TTC549 (cell line): ENCODE measurements at regions not wholly inside any gene's neighbourhood (a gene's known extent, or its start where the extent isn't known, plus 50 kb on each side); places are given as distances from the start of the nearest gene placed in this dataset.
"Not testable (repeated sequence)": the region's sequence is repeated elsewhere in the genome, so short reads cannot be mapped to it uniquely, and the experiment has no call there.

Source experiments
- FAIRE-seq: peaks from 2 replicates; lab custom pipeline; 2012; peaks lifted over from hg19 to GRCh38; lab: Jason Lieb, UNC

DNA sequence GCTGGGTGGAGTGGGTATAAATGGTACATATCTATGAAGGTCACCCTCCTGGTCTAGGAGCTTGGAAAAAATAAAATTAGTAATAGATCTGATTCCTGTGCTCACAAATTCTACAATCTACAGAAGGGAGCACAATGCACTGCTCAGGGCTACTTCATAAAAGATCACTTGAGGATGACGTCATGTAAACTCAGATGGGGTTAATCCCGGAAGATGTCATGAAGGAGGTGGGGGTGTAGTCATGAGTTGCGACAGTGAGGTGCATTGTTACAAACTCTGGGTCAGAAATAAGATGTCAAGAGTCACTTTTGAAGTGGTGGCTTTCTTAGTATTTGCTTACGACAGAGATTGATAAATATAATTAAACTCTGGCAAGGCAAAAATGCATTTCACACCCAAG lies 68.2 kb downstream of the LHX9 start:
- no peak for FAIRE-seq

- FAIRE-seq, result no peak
Measured at GRCh38 chr1:197986817-197987216, 69.6 kb downstream of the LHX9 start.

DNA sequence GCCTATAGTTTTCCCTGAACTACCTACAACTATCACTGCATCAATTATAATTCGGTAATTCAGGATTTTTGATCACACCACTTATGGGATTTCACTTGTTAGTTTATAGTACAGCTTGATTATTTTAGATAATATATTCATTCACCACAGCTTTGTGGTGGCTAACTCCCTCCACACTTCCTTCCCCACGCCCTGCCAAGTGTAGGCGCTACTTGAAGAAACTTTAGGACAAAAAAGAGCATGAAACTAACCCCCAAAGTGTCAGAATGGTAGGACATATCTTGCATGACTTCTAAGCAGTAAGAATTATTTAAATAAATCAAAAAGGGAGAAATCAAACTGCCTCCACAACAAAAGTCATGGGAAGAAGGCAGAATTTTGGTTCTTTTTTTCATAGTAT lies 70.1 kb downstream of the LHX9 start:
- FAIRE-seq, result no peak

DNA sequence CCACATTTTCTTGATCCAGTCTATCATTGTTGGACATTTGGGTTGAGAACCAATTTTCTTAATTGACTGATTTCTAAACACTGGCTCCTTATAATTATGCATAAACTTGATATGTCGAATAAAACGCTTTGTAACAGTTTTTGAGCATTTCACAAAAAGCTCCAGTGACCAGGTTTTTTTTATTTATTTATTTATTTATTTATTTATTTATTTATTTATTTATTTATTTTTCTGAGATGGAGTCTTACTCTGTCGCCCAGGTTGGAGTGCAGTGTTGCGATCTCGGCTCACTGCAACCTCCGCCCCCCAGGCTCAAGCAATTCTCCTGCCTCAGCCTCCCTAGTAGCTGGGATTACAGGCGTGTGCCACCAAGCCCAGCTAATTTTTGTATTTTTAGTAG lies 71.4 kb downstream of the LHX9 start:
- not testable (repeated sequence) for FAIRE-seq

- FAIRE-seq, result no peak
Measured at GRCh38 chr1:197989058-197989457, 71.9 kb downstream of the LHX9 start.

DNA sequence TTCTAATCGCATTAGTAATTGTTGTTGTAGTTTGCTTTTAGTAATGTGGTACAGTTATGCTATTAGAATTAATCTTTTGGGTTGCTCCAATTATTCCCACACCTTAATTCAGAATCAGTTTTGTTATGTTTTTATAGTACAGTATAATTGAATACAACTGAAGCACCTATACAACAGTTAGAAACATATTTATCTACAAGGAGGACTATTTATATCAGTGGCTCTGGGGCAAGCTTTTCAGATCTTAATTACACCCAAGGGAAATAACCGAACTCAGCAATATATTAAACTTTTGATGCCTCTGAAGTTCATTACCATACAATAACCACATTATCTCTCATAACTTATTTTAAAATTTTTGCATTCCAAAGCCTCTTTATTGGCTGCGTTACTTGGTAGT lies 74.4 kb downstream of the LHX9 start:
- FAIRE-seq, result no peak

- no peak for FAIRE-seq
Measured at GRCh38 chr1:197994907-197995407, 77.8 kb downstream of the LHX9 start.

- no peak for FAIRE-seq
Measured at GRCh38 chr1:197995408-197996258, 78.5 kb downstream of the LHX9 start.

DNA sequence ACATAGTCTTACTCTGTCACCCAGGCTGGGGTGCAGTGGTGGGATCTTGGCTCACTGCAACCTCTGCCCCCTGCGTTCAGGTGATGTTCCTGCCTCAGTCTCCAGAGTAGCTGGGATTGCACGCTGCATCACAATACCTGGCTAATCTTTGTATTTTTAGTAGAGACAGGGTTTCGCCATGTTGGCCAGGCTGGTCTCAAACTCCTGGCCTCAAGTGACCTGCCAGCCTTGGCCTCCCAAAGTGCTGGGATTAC lies 79.0 kb downstream of the LHX9 start:
- FAIRE-seq, result not testable (repeated sequence)

DNA sequence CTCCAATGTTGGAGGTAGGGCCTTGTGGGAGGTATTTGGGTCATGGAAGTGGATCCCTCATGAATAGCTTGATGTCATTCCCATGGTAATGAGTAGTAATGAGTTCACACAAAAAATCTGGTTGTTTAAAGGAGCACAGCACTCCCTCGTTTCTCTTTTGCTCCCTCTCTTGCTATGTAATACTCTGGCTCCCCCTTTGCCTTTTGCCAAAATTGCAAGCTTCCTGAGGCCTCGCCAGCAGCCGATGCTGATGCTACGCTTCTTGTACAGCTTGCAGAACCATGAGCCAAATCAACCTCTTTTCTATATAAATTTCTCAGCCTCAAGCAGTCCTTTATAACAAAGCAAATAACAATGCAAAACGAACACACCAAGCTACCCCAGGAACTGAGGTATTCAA lies 80.9 kb downstream of the LHX9 start:
- no peak for FAIRE-seq

DNA sequence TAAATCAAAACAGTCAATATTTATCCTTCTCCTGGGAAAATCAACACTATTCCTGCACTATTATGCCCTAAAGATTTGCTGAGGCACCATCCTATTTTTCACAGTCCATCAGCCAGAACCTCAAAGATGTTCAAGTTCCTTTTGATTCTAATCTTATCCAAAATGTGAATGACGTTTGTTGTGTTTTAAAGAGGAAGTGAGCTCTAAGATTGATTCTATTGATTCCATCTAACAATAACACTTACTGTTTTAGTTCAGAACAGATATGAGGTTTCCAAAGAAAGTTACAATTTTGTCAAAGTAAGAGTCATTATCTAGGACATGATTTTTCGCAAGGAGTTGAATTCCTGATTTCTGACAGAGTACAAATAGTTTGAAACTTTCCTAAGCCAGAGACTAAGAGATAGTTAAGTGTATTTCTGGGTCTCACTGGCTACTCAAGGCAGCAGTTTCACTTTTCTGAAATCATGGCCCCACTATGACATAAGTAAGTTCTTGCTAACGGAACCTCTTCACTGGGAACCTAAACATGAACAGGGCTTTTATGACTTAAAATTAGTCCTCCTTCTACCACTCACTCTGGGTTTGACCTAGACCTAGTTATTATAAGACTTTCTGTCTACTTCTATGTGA lies 84.7 kb downstream of the LHX9 start:
- no peak for FAIRE-seq

GRCh38 chr1:198003468-198003867 lies 86.3 kb downstream of the LHX9 start:
- FAIRE-seq, result no peak

GRCh38 chr1:198007011-198007410 lies 89.8 kb downstream of the LHX9 start:
- FAIRE-seq, result no peak

DNA sequence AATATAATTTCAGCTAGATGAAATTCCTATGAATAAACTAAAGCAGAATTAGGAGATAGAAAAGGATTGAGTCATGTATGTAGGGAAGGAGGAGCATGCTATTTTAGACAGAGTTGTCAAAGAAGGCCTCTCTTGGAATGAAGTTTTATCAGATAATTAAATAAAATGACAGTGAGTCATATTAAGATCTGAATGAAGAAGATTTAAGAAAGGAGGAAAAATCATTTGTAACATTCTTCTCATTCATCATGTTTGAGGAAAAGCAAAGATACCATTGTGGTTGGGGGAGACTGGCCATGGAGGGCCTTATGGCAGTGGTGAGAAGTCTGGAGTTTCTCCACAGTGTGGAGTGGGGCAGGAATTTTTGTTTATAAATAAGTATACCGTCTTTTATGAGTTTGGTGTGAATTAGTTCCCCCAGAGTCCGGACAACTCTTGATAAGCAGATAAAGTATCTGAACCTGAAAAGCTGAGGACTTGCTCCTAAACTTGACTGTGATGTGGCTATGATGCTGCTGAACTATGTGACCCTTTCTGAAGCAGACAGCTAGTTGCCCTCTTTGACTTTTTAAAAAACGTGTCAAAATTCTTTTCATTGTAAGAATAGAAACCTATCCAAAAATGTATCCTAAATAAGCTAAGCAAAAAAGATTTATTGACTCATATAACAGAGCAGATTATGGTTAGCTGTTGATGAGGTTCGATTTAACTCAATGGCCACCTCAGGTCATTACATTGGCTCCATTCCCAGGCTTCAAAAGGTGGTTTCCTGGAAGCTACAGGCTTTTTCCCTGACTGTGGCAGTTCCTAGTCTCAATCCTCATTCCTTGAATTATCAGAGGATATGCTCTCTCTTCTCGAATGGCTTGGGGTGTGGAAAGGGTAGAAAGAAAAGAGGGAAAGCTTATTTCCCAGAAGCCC lies 90.8 kb downstream of the LHX9 start:
- no peak for FAIRE-seq

DNA sequence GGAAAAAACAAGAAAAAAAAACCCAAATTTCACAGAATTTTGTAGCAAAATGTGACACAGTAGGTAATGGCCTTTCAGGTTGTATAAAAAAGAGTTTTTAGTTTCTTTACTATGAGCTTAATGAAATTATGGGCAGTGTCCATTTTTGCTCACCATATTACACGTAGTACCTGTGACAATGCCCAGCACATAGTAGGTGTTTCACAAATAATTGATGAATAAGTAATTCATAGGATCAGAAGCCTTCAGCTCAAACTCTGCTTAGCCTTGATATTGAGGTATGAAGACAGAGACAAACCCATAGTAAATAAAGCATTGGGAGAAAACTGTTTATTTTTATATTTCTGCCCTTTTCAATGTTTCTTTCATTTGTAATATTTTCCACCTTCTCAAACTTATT lies 97.2 kb downstream of the LHX9 start:
- no peak for FAIRE-seq

GRCh38 chr1:198015309-198015708 lies 98.1 kb downstream of the LHX9 start:
- FAIRE-seq, result no peak

GRCh38 chr1:198018529-198018928 lies 101.4 kb downstream of the LHX9 start:
- no peak for FAIRE-seq

- no peak for FAIRE-seq
Measured at GRCh38 chr1:198019126-198019525, 102.0 kb downstream of the LHX9 start.

DNA sequence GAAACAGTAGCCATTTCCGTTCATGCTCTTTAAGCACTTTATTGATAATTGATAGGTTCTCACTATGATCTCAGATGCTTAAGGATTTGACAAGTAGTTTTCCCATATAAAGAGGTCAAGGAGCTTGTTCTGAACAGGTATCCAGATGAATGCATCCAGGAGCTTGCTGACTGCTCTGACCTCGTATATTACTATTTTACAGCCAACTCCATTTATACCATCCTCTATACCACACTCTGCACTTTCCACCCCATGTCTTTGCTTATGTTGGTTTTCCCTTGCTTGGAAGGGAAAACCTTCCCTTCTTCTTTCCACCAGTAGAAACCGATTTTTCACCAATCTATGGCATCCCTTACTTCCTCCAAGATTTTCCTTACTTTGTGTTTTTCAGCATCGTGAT lies 107.2 kb downstream of the LHX9 start:
- FAIRE-seq, result no peak

DNA sequence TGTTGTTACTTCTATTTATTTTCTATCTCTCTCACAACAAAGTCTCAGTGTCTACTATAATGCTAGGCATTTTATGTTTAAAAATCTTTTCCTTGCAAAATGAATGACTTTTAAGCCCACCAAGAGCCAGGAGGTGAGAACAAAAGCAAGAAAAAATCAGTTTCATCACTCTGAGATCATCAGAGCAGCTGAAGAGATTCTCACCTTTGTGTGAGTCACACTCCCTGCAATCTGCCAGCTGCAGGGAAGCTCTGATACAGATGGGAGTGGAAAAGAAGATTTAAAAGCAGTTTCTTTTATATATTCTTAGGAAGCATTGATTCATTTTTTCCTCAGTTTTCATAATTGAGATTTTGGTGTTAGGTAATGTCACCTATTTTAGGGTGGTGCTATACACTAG lies 107.6 kb downstream of the LHX9 start:
- no peak for FAIRE-seq

GRCh38 chr1:198030682-198031081 lies 113.5 kb downstream of the LHX9 start:
- FAIRE-seq, result no peak

- no peak for FAIRE-seq
Measured at GRCh38 chr1:198031086-198031485, 113.9 kb downstream of the LHX9 start.

GRCh38 chr1:198032668-198033067 lies 115.5 kb downstream of the LHX9 start:
- no peak for FAIRE-seq
